Suppressor macrophage treated with lipopolysaccharide for 1 hour (primary cell): ENCODE measurements at regions not wholly inside any gene's neighbourhood (a gene's known extent, or its start where the extent isn't known, plus 50 kb on each side); places are given as distances from the start of the nearest gene placed in this dataset.

ENCODE experiments used
- DNase-seq, 3 donors: peaks; one replicate each; pipeline ENCODE4 v3.0.0-alpha.2; 2020 to 2022

DNA sequence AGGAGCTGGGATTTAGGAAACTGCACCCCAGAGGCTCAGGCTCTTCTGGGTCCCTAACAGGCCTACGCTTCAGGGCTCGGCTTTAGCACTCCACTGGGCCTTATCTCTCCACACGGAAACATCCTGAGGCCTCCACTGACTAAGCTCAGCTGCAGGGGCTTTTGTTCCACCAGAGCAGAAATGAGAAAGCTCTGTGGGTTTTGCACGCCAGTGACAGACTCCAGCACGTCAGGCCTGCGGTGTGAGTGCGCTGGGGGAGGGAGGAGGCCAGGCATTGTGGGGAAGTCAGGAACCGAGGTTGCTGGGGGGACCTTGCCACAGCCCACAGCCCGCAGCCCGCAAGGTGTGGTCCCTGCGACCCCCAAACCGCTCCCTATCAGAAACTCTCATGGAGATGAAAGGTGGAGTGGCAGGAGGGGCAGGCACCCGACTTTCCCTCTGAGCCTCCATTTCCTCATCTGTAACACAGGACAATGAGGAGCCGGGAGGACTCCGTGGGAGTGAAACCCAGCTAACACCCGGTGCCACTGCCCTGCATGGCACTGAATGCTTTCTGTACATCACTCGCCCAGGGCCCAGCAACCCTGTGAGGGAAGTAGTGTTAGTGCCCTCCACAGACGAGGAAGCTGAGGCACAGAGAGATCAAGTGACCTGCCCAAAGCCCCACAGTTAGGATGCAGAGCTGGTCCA lies 106.5 kb downstream of the TPRA1 start:
- peak in 2 of 3 donors; percentile 11 to 14 for DNase-seq

DNA sequence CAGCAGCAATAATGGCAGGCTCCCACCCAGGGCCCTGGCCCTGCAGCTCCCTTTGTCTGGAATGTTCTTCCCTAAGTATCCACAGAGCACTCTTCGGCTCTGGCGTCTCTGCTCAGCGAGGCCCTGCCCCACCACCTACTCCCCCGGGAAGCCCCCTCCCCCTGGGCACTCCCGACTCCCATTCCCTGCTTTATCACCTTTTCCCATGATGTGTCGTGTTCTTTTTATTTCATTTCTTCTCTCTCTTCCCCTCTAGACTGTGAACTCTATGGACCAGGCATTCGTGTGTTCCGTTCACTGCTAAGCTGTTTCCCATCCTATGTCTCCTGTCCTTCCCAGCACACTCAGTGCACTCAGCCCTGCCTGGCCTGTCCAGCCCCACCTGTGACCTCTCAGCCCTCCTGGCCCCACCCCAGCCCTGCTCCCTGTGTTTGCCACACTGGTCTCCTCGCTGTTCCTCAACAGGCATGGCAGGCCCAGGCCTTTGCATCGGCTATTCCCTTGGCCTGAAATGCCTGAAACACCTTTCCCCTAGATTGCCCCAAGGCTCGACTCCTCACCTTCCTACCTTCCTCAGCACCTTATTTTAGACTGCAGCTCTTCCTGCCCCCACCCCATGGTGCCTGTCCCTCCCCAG lies 107.4 kb downstream of the TPRA1 start:
- no peak for DNase-seq

DNA sequence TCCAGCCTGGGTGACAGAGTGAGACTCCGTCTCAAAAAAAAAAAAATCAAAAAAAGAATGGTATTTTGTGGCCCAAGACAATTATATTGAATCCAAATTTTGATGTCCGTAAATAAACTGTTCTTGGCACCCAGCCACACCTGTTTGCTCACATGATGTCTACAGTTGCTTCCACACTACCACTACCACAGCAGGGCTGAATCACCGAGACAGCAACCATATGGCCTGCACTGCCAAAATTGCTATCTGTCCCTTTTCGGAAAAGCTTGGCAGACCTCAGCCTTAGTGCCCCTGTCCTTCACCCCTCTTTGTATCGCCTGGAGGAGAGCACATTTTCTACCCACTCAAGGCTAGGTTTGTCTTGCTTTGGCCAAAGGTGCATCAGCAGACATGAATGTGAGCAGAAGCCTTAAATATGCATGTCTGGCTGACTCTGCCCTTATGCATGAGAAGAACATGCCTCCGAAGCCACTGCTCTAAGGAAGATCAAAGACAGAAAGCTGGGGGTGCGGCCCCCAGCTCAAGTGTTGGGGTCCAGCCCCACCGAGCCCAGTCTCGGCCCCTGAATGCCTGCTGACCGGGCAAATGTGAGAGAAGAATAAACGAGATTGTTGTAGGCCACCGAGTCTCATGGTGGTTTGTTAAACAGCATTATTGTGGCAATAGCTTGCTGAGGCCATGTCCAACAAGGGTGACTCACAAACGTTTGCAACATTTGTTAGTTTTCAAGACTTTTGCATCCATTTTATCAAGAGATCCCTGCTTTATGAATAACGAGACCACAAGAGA lies 108.1 kb downstream of the TPRA1 start:
- no peak for DNase-seq

DNA sequence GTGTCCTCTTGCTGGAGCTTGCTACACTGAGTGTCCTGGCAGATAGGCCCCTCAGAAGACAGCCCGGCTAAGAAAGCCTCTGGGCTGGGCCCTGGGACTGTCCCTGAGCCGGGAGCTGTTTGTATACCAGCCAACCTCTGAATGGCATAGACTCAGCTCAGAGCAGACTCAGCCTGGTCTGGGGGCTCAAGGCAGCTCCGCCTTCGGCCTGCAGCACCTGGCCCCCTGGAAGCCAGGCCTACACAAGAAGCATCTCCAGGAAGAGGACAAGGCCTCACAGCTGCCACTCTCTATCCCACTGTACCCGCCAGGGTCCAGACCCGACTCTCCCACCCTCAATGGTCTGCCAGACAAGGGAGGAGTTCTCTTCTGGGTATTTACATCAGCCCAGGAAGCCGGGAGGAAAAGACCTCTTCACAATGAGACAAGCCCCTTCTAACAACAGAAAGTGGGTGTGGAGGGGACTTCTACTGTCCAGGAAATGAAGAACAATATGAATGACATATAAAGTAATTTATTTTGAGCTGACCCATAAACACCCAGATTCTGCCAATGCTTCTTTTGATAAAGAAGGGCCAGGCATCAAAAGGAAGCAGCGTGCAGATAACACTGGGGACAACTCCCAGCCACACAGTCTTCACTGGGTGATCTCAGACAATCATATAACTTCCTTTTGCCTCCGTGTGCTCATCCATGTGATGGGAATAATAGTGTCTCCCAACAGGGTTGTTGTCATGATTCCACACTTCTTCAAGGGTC lies 110.2 kb downstream of the TPRA1 start:
- DNase-seq, result no peak

DNA sequence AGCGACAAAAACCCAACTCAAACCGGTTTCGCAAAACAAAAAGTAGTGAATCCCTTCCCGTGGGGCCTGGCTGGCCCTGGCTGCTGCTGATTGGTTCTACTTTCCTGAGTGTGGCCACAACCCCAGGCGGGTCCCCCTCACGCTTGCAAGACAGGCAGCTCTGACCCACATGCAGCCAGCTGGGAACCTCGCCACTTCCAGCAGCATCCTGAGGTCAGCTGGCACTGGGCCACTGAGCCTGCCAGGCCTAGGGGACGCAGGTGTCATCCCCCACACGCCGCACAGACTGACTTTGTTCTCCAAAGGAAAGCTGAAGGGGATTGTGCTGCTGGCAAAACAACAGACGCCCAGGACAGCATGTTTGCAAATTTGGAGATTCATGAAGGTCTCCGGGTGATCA lies 111.1 kb downstream of the TPRA1 start:
- no peak for DNase-seq

DNA sequence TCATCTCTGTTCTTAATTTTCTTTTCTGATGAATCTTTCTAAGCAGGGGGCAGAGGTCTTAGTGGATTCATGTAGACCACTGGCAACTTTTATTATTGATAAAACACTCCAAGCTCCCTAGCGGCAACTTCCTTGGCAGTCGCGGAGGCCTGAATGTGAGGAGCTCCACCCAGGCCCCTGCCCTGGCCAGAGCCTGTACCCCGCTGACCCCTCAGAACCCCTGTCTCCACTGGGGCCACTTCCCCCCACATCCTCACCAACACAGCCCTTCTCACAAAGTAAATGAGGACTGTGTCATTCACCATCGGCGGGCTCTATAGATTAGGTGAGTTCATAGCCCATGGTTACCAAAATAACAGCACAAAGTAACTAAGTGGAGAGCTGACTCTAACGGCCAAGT lies 111.6 kb downstream of the TPRA1 start:
- no peak for DNase-seq

DNA sequence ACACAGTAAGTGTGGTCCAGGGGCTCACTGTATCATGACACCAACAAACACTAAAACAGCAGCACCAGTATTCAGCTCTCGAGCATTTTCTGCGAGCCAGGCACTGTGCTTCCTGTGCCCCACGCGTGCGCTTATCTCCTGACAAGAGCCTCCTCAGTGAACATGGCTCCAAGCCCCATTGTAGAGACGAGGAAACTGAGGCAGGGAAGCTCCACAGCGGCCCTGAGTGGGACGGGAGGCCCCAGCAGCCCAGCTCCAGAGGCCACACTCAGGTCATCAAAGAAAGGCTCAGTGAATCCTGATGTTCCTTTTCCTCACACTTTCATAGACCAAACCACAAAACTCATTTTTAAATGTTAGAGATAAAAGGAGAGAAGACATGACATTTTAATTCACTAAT lies 113.1 kb downstream of the TPRA1 start:
- no peak for DNase-seq

DNA sequence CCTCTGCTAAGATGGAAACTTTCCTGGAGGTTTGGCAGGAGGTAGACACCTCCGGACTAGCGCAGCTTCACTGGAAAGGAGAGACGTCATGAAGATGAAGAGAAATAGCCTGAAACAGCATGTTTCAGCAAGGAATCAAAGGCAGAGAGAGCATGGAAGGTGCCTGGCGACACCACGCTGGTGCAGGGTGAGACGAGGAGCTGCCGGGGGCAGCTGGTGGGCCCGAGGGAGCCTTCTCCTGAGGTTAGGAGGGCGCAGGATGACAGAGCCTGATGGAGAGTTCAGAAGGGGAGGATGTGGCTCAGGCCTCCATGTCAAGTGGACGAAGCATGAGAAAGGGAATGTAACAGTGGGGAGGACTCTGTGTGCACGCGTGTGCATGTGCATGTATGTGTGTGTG lies 113.6 kb downstream of the TPRA1 start:
- DNase-seq, result no peak

DNA sequence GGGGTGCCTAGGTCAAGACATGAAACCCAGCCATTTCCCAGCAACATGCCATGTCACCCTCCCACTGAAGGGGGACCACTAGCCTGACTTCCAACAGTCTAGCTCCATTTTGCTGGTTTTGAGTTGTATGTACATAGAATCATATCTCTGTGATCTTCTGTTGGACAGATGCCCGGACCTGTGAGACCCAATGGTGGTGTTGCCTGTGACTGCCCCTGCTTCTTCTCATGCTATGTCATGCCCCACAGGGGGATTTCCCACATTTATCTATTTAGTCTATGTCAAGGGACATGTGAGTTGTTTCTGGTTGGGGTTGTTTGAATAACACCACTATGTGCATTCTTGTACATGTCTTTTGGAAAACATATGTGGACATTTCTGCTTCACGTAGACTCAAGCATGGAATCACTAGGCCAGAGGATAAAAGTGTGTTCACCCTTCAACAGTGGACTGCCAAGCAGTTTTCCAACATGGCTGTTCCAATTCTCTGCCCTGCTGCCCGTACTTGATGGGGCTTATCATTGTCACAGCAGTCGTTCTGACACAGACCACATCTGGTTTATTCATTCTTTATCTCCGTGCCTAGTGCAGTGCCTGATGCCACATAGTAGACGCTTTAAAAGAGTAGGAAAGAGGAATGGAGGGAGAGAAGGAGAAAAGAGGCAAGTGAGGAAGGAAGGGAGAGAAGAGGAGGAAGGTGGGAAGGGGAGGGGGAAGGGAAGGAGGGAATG lies 114.4 kb downstream of the TPRA1 start:
- DNase-seq, result peak in 2 of 3 donors; percentile 26 to 39

DNA sequence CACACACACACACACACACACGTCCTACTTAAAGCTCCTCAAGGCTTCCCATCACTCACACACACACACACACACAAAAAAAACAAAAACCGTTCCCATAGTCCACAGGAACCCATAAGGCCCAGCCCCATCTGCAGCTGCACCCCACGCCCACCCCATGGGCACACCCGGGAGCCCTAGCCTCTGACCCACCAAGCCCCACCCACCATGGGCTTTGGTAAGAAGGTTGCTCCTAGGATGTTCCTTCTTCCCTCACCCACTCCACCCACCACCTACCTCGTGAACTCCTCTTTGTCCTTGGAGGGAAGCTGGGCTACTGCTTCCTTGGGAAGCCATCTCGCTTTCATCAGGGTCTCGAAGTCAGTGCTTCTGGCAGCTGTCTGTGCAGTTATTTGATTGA lies 115.1 kb downstream of the TPRA1 start:
- DNase-seq, result peak in 2 of 3 donors; percentile 42 to 50

DNA sequence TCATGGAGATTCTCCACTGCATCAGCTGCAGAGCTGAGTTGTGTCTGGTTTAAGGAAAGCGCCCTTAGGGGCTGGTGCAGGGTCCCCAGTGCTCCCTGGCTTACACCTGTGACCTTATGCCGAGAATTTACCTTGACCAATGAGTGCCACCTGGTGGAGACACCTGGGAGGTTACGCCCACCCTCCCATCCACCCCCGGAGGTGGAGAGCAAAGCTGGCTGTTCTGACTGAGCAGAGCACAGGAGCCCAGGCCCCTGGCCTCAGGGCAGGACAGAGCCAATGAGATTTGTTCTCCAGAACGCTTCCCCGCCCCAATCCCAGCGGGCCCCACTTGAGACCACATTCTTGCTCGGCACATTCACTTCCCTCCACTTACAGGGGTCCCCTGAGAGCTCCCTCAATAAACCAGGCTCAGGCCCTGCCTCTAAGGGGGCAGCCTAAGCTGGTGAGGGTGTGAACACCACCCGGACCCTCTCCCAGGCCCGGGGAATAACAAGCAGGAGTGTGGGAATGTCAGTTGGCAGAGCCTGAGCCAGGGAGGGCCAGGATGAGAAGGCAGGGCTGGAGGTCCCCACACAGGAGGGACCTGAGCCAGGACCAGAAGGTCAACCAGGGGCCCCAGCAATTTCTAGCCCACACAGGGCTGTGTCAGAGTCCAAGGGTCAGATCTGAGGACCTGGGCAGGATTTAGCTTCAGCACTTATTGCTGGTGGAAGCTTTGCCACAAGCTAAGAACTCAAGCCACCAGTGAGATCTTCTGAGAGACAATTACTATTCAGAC lies 117.1 kb downstream of the TPRA1 start:
- DNase-seq, result no peak

DNA sequence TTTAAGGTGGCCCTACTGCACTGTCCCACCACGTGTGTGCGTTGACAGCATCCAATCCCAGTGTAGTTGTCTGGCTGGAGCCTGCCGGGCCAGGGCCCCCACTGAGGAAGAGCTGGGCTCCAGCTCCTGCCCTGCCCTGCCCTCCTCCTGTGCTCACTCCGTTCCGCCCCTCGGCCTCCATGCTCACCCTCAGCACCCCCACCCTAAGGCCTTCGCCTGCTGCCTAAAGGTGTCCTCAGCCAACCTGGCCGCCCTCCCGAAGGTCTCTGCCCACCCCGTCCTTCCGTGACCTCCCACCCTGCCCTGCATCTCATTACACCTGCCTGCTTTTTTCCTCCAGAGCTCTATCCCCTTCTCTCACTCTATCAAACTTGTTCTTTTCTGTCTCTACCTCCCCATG lies 118.0 kb downstream of the TPRA1 start:
- no peak for DNase-seq

DNA sequence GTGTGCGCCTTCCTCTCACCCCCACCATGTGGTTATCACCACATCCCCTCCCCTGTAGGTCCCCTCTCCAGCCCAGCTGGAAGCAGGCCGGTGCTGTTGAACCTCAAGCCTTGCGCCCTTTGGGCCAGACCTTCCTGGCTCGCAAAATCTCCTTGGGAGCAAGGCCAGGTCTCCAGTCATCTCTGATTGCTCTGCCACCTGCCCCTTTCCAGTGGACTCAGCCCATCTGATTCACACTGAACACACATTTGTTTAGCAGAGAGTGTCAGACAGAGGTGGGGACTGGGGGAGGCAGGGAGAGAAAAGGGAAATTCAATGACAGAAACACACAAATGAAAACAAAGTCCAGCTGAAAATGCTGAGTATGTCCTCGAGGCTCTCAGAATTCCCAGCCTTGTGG lies 119.4 kb downstream of the TPRA1 start:
- no peak for DNase-seq

DNA sequence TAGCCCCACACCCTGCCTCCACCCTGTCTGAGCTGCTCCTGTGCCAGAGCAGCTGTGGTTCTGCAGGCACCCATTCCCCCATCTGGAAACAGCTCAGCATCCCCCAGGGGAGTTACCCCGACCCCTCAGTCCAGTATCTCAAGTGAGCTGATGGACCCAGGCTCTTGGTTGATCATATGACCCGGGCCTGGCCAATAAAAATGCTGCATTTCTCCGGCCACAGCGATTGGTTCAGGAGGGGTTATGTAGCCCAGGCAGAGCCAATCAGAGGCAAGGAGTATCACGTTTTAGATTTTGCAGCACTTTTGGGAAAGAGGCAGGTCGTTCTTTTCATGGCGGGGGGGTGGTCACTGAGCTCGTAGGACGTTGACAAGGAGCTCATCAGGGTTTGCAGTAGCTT lies 120.8 kb downstream of the TPRA1 start:
- DNase-seq, result no peak

DNA sequence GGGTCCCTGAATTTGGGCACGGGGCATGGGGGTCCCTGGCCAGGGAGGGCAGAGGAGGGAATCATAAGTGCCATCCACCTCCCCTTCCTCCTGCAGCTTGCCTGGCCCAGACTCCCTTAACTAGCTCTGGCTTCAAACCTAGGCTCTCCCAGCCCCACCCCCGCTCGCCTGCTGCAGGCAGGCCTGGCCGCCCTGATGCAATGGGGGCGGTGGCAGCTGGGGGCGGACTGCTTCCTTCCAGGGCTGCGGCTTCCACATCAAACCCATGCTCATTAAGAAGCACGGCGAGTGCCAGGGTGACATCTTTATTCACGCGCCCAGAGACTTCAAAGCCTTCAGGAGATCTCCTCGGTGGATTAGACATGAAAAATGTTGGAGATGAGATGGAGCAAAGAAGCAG lies 123.1 kb downstream of the TPRA1 start:
- peak in 2 of 3 donors; percentile 45 to 47 for DNase-seq

DNA sequence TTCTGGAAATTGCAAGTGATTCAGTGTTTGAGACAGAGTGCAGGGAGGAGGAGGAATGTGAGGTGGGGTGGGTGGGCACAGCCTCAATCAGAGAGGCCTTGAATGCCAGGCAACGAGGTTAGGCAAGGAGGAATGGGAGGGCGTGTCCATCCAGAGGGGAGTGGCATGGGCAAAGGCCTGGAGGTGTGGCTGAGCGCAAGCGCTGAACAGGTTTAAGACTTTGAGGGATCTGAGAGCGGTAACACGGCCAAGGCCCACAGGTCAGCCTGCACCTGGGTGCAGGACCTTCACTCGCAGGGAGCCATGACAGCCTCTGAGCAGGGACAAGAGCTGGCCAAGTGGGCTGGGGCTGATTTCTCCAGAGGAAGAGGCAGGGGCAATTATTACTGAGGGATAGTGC lies 125.9 kb downstream of the TPRA1 start:
- no peak for DNase-seq

DNA sequence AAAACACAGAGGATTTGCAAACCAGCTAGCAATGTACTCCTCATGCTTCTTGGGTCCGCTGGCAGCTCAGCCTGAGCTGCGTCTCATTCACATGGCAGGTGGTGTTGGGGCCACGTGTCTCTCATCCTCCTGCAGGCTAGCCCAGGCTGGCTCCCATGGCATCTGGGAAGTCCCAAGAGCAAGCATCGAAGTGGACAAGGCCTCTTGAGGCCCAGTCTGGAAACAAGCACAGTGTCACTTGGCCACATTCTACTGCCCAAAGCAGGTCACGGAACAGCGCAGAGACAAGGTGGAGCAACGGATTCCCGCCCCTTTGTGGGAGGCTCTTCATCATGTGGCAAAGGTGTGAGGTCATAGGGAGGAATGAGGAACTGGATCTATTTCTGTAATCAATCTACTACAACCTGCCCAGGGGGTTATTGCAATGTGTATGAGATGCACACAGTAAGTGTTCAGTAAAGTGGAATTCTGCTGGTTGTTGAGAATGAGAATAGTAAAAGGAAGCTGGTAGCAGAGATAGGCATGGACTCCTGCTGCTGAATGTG lies 128.3 kb downstream of the TPRA1 start:
- DNase-seq, result no peak

DNA sequence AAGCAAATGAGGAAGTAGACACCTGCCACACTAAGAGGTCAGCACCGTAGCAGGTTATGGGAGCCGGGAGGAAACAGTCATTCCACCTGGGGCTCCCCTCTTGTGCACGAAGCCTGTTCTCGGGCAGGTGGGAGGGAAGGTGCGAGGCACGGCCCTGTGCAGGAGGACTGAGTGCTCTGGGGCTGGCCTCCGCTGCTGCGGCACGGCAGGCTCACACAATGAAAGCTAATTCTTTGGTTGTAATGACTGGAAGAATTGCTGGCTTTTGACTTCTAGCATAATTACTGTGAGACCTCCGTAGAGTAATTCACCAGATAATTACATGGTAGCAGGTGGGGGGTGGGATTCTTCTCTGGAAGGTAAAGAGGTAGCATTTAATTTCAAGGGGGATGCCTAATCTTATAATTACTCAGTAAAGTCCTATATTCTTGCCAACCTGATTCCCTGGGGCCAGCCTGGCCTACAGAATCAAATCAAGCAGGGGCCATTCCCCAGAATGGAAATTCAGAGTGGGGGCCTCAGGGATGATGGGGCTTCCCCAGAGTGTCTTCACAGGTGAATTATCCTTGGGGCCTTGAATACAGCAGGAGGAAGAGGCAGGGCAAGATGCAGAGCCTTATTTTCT lies 129.1 kb downstream of the TPRA1 start:
- DNase-seq, result no peak

DNA sequence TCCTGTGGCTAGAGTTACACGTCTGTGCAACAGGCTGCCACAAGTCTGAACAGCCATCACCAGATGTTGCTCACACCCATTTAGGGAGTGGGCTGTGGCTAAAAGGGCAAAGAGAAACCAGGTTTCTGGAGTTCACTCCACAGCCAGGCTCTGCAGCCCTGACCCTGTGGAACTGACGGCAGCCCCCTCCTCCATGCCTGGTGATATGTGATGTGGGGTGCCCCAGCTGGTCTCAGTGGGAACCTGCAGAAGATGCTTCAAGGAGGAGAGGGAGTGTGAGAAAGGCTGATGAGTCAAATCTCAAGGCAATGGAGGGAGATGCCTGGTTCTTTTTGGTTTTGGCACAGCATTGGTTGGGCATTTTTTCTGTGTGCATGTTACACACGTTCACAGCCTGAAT lies 130.6 kb downstream of the TPRA1 start:
- DNase-seq, result no peak

DNA sequence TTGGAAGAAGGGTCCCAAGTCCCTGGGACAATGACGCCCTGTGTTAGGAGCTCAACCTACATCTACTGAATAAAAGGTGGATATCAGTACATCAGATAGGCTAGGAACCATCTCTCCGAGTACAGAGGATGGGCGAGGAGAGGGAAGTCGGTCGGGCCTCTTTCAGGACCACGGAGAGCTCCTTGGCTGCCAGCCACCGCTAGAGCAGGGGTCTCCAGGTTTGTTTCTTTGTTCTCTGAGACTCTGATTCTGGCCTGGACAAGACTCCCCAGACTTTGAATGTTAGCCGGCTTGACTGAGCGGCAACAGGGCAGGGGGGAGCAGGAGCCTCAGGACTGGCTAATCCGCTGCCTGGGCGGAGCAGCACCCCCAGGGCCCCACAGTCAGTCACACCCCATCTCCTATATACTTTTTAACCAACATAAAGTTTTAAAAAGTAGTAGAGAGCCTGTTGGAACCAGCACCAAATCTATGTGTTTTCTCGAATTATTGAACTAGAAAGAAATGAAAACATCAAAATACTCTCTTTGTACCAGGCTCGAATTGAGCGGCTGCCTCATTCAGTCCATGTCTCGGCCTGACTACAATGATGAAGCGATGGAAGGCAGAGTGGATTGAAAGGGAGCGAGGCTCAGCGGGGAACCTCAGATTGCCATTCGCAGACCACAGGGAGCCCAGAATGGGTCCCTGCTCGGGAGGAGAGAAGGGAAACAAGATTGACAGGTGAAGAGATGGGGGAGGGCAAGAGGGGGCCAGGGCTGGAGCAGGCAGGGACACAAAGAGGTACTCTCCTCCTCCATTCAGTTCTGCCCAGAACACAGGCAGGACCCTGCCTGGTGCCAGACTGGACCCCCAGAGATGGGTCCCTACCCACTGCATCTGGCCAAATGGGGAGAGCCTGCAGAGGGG lies 131.6 kb downstream of the TPRA1 start:
- peak in 2 of 3 donors; percentile 19 to 20 for DNase-seq
